NCI-H510A (cell line): ENCODE measurements at regions not wholly inside any gene's neighbourhood (a gene's known extent, or its start where the extent isn't known, plus 50 kb on each side); places are given as distances from the start of the nearest gene placed in this dataset.
"Not testable (repeated sequence)": the region's sequence is repeated elsewhere in the genome, so short reads cannot be mapped to it uniquely, and the experiment has no call there.

Experiments
- DNase-seq: peaks from one replicate; lab custom pipeline; 2025; lab: John Stamatoyannopoulos, UW

GRCh38 chr5:125612181-125612721 is 811.0 kb upstream of the GRAMD2B start:
- DNase-seq, result peak; percentile 29

GRCh38 chr5:125612776-125613175 is 810.4 kb upstream of the GRAMD2B start:
- no peak for DNase-seq

- no peak for DNase-seq
Measured at GRCh38 chr5:125630237-125630636, 793.0 kb upstream of the GRAMD2B start.

- no peak for DNase-seq
Measured at GRCh38 chr5:125633523-125633922, 789.7 kb upstream of the GRAMD2B start.

DNA sequence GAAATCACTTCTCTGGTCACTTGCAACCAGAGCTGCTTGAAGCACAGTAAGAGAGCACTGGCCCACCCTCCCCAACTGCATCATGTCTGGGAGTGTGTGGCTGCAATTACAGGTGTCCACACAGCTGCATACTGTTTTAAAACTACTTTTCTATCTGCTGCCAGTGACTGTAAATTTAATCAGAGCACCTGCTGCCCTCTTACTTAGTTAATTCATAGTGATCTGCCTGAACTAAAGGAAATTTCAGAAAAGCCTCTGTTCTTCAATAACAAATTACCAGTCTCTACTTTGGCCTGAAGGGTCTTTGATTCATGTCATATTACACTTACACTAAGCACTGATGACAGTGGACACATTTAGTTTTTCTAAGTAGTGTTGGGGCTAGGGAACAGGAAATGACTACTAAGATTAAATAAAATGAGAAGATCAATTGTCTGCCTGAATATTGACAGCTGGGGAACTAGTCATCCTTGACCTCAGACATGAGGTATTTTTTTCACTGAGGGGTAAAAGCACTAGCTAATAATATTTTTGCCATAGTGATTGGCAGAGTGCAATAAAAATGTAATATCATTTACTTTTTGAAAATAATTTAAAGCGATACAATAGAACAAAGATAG is 788.9 kb upstream of the GRAMD2B start:
- DNase-seq, result no peak

GRCh38 chr5:125639858-125640257 is 783.4 kb upstream of the GRAMD2B start:
- DNase-seq, result no peak

DNA sequence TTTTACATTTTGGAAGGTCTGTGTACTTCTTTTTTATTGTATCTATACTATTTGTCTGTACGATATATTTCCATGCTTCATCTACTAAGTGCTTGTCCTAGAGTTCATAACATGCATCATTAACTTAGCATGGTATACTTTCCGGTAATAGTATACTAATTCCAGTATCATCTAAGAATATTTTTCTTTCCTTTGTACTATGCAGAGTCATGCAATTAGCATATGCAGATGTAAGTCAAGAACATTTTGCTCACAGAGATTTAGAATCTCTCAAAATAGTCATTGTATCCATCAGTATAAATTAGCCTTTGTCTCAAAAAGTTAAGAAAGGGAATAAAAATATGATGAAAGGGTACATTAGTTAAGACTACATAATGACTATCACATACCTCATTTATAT is 770.4 kb upstream of the GRAMD2B start:
- no peak for DNase-seq

GRCh38 chr5:125654392-125654791 is 768.8 kb upstream of the GRAMD2B start:
- no peak for DNase-seq

DNA sequence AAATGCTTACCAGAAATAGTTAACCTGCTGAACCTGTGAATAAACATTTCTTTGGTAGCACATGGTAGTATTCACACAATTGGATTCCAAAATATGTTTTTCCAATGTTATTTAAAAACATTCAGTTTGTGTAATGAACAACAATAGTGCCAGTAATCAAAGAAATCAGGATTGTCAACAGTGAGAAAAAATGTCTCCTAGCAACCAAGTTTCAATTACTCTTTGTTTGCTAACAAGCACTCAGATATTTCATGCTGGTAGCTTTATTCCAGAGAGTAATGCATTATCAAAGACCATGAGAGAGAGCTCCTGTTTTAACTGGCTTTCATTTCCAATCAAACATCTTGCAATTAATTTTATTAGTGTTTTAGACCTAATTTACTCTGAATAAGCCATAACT is 768.1 kb upstream of the GRAMD2B start:
- DNase-seq, result no peak

- DNase-seq, result no peak
Measured at GRCh38 chr5:125657936-125658335, 765.3 kb upstream of the GRAMD2B start.

- DNase-seq, result no peak
Measured at GRCh38 chr5:125659316-125660023, 763.7 kb upstream of the GRAMD2B start.

GRCh38 chr5:125660231-125660895 is 762.8 kb upstream of the GRAMD2B start:
- DNase-seq, result no peak

DNA sequence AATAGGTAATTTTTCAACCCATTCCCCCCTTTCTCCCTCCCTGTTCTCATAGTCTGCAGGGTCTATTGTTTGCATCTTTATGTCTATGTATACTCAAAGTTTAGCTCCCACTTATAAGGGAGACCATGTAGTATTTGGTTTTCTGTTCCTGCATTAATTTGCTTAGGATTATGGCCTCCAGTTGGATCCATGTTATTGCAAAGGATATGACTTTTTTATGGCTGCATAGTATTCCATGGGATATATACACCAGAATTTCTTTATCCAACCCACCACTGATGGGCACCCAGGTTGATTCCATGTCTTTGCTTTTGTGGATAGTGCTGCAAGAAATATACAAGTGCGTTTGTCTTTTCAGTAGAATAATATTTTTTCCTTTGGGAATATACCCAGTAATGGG is 761.6 kb upstream of the GRAMD2B start:
- no peak for DNase-seq

DNA sequence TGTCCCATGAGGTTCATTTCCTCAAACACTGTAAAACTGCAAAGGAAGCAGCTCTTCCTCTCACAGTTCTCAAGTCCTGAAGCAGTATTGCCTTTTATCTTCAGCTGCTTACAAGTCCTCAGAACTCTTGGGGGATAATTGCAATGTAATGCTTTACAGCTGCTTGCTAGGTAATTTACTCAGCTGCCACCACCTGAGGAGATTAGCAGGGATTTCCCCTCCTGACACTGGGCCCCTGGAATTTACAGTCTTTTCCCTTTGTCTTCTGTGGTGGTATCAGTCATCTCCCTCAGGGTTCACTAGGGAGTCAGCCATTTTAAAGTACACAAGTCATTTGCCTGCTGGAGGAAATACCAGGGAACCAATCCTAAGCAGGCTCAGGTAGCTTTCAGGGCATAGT is 754.3 kb upstream of the GRAMD2B start:
- DNase-seq, result no peak

GRCh38 chr5:125673359-125673950 is 749.8 kb upstream of the GRAMD2B start:
- no peak for DNase-seq

GRCh38 chr5:125679522-125679921 is 743.7 kb upstream of the GRAMD2B start:
- DNase-seq, result no peak

- no peak for DNase-seq
Measured at GRCh38 chr5:125683669-125684068, 739.5 kb upstream of the GRAMD2B start.

DNA sequence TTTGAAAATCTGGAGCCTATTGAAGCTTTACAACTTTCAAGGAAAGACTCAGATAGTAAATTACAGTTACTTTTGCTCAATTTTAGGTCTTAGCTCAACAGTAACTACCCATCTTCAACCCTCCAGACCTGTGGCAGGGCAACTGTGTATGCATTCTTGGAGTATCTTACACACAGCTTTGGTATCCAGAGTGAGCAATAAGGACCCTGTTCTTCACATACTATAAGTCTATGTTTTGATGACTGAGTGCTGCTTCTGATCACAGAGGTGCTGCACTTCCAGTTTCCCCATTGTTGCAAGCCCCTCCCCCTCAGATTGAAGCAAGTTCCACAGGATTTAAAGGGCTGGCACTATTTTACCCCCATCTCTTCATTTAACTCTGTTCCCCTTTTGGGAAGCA is 737.4 kb upstream of the GRAMD2B start:
- no peak for DNase-seq

DNA sequence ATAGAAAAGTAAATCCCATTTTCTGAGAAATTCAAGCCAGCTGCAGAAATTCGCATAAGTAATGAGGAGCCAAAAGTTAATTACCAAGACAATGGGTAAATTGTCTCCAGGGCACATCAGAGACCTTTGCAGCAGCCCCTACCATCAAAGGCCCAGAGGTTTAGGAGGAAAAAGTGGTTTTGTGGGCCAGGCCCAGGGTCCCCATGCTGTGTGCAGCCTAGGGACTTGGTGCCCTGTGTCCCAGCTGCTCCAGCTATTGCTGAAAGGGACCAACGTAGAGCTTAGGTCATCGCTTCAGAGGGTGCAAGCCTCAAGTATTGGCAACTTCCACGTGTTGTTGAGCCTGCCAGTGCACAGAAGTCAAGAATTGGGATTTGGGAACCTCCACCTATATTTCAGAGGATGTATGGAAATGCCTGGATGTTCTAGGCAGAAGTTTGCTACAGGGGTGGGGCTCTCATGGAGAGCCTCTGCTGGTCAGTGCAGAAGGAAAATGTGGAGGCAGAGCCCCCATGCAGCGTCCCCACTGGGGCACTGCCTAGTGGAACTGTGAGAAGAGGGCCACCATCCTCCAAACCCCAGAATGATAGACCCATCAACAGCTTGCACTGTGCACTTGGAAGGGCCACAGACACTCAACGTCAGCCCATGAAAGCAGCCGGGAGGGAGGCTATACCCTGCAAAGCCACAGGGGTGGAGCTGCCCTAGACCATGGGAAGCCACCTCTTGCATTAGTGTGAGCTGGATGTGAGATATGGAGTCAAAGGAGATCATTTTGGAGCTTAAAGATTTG is 731.3 kb upstream of the GRAMD2B start:
- not testable (repeated sequence) for DNase-seq

DNA sequence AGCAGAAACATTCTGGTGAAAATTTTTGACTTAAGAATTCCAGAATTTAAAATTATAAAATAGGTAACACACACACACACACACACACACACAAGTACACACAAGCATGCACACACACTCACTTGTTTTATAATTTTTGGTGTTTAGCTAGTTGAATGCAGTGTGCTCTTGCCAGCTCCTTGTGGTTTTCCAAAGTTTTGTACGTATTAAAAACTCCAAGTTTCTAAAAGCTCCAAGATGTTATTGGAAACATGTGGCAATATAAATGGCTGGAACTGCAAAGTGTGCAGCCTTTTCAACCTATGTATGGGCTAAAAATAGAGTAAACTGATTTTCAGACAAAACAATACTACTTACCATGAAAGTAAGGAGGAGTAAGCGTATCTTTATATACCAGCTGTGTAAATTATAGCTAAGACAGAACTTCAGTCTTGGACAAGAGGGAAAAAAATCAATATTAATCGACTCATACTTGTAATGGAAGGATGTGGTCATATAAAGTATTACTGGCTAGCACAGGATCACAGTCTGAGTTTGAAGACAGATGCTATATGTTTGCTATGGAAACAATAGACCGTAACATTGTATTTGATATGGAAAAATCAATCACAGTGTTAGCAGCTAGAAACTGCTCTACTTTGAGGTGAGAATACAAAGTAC is 727.1 kb upstream of the GRAMD2B start:
- no peak for DNase-seq

- DNase-seq, result no peak
Measured at GRCh38 chr5:125696762-125697161, 726.4 kb upstream of the GRAMD2B start.
